Skin epidermis (tissue), 12 donors: ENCODE measurements at regions not wholly inside any gene's neighbourhood (a gene's known extent, or its start where the extent isn't known, plus 50 kb on each side); places are given as distances from the start of the nearest gene placed in this dataset.

Source experiments
- H3K27ac ChIP-seq, 21 experiments: fragments of 200-600 bp; sonication (generic) in 11 of 21; one replicate each; pipeline ENCODE4 v1.5.0; 2020; ENCODE audit warnings: mild to moderate bottlenecking in 3 of 21, inconsistent platforms in 2 of 21, moderate library complexity in 2 of 21
- H3K4me3 ChIP-seq, 7 experiments: fragments of 200-600 bp; sonication (generic) in 2 of 7; one replicate each; pipeline ENCODE4 v1.5.0; 2020; ENCODE audit warnings: inconsistent platforms in 2 of 7, mild to moderate bottlenecking in 2 of 7, moderate library complexity in 1 of 7

DNA sequence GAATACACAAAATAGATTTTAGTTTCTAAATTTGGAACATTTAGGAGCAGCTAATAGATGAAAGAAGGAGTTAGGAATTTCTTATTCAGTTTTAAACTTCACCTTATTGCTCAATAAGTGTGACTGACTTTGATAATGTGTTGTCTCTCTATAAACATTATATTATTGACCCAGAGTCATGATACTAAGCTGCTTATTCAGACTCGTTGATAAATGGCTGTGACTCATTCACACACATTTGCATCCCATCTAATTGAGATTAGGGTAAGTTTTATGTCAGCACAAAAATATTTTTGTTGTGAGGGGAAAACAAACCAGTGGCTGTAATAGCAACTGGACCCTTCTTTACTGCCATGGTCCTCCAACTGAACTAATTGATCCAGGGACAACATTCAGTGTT lies 137.6 kb downstream of the GOLIM4 start:
- H3K27ac ChIP-seq, result no peak overlapping the region
- H3K4me3 ChIP-seq, result no peak overlapping the region

DNA sequence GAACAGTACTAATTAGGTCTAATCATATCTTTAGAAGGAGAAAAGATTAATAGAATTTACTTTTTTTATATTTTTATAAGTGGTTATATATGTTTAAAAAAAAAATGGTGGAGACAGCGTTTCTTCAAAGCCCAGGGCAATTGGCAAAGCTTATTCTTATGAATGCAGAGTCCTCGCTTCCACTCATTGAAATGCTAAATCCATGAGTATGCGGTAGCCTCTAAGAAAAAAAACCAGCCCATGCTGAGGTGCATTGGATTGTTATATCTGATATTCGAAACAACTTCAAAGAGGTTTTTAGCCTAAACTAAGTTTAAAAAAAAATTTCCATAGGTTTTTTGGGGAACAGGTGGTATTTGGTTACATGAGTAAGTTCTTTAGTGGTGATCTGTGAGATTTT lies 142.8 kb downstream of the GOLIM4 start:
- H3K27ac ChIP-seq, result no peak overlapping the region
- H3K4me3 ChIP-seq, result no peak overlapping the region

DNA sequence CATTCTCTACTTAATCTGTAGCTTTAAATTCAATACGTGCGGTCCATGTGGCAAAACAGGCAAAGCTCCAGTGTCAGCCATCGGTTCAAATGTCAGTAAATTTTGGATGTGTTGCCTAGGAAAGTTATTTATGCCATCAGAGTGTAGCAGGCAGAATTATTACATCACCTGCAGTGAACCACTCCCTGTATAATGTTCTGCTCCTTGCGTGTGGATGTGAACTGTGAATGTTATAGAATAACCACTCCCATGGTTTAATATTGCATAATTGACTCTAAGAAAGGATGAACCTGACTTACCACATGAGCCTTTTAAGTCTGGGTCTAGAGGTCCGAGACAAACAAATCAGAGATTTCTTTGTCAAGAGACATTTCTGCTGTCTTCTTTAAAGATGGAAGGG lies 145.5 kb downstream of the GOLIM4 start:
- no peak overlapping the region for H3K4me3 ChIP-seq

DNA sequence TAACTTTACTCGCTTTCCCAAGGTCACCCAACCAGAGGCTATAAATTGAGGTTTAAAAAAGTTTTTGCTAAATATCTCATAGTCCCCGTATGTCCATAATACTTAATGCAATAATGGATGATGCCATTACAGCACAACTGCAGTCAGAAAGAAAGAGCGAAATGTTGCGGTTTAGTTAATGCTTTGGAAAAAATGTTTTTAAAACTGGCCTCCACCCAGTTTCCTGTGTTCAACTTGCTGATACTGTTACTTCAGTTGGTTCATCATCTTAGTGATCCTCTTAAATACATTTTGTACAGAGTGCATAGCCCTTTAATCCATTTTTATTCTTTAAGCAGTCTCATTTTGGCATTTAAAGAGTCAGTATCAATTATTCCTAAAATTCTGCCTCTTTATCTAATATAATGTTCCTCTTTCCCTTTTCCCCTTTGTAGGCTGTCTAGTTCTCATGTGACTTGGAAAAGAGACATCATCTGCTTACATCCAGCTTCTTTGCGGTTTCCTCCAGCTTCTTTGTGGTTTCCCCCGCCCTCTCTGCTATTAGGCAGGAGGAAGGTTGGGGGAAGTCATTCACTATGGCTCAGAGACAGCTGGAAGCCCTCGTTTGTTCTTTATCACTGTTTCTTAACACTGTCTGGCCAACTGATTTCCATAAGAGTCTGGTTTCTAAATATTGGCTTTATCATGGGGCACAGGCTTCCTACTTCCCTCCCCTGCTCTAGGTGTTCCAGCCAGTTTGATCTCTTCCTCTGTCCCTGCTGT lies 154.3 kb downstream of the GOLIM4 start:
- Histone ChIP-seq H3K4me3 (no peak overlapping the region), H3K27ac (peak overlapping the region in 6 of 21 experiments; percentile 19 to 71 (median 48))

More for the DNA sequence above, 145.5 kb downstream of the GOLIM4 start:
- H3K27ac ChIP-seq, result no peak overlapping the region

DNA sequence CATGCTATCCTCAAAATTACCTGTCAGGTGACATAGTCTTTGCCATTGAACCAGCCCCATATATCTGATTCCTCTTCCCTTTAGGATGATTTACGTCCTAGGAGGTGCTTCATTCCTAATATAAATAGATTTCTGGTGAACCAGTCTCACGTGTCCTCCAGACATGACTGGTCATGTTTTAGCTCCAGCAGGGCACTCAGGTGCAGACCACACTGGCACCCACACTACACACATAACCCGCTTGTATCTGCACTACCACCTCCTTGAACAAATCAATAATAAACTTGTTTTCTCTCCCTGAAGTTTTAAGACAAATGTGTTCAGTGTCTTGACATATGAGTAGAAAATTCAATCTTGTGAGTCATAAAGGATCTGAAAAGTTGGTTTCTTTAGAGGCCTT lies 155.5 kb downstream of the GOLIM4 start:
- Histone ChIP-seq H3K4me3 (no peak overlapping the region), H3K27ac (peak overlapping the region in 4 of 21 experiments; percentile 27 to 66 (median 28))

DNA sequence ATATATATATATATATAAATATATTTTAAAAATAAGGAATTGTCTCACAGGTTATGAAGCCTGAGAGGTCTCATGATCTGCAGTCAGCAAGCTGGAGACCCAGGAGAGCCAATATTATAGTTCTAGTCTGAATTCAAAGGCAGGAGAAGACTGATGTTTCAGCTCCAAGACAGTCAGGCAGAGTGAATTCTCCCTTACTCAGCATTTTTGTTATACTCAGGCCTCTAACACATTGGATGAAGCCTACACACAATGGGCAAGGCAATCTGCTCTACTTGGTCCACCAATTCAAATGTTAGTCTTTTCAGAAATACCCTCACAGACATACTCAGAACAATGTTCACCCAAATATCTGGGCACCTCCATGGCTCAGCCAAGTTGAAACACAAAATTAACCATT lies 157.2 kb downstream of the GOLIM4 start:
- Histone ChIP-seq H3K4me3 (no peak overlapping the region), H3K27ac (no peak overlapping the region)

DNA sequence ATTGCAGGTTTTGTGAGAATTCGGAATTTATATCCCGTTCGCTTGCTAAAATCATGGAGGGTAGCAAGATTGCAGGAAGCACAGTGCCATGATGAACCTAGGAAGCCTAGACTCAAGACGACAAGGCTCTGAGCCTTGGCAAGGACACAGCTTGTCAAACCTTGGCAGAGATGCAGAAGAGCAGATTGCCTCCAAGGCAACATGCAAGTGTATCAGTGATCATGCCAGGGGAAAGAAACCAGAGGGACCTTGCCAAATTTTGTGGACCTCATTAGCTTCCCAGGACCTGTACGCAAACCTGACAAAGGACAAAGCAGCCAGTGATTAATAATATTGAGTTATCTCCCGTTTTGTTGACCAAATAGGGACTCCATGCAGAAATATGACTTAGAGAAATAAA lies 159.7 kb downstream of the GOLIM4 start:
- Histone ChIP-seq H3K4me3 (no peak overlapping the region), H3K27ac (no peak overlapping the region)

DNA sequence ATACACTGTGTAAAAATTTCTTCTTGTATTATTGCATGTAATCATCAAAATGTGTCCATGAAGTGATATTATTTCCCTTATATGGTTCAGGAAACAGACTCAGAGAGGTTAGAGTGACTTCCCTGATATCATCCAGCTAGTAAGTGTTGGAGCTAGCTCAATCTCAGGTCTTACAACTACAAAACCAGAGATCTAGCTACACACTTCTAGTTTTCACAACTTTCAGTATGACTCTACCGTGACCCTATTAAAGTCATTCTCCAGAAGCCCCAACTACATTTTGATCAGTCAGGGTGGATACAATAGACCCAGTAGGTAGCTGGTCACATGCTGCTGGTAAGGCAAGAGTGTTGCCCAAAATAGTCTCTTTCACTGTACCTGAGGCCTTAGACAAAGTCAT lies 165.3 kb downstream of the GOLIM4 start:
- Histone ChIP-seq H3K27ac (no peak overlapping the region), H3K4me3 (no peak overlapping the region)

DNA sequence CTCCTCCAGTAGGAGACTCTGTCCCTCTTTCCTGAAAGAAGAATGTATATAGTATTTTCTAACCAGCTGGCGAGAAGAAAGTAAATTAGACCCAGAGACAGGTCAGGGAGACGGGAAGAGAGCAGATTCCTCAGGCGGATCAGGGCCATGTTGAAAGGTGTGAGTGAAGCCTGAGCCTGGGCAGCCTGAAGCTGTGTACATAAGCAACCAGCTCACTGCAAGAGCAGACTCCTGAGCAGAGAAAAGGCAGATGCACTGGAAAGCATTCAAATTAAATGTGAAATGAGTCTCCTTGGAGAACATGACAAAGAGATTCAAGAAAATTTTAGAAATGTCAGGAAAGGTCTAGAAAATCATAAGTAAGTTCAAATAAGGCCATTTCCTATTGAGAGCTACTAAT lies 165.8 kb downstream of the GOLIM4 start:
- H3K27ac ChIP-seq, result no peak overlapping the region
- H3K4me3 ChIP-seq, result no peak overlapping the region

DNA sequence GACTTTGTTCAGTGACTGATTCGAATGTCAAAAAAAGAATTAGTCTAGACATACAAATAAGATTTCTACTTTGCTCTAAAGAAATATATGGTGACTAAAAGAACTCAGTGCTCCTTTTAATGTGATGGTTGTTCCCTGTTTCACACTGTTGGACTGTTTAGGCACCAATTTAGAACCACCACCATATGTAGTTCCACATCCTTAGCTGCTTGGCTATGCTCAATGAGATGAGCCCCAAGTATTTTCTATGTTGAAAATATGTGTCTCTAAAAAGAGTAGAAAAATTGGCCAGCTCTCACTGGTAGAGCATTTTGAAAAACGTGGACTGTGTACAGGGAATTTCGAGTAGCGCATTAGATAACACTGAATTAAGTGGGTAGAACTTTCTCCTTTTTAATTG lies 167.3 kb downstream of the GOLIM4 start:
- no peak overlapping the region for H3K27ac ChIP-seq

DNA sequence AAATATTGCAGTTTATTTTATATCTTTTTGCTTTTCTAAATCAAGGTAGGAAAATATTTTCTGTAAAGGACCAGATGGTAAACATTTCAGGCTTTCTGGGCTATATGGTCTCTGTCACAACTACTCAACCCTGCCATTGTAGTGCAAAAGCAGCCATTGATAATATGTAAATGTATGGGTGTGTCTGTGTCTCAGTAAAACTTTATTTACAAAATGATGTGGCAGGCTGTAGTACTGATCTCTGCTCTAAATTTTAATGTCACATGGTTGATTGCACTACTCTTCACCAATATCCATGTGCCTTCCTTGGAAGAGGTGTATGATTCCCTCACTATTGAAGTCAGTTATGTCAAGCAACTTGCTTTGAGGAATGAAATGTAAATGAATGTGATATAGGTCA lies 175.0 kb downstream of the GOLIM4 start:
- Histone ChIP-seq H3K27ac (no peak overlapping the region), H3K4me3 (no peak overlapping the region)

More for the DNA sequence above, 167.3 kb downstream of the GOLIM4 start:
- no peak overlapping the region for H3K4me3 ChIP-seq

DNA sequence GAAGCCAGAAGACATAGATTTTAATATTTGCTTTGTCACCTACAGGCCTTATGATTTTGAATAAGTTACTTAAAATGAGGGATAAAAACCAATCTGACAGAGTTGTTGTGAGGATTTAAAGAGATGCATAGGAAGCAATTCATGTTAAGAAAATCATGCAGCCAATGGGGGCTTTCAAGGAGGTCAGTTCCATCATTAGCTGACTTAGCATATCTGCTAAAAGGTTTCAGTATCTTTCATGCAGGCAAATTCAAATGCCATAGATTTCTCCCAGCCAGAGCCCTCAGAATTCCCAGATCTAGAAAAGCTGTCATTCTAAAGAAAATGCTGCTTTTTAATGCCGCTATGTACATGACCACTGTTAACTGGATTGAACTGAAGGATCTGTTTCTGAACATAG lies 176.1 kb downstream of the GOLIM4 start:
- H3K27ac ChIP-seq, result no peak overlapping the region

DNA sequence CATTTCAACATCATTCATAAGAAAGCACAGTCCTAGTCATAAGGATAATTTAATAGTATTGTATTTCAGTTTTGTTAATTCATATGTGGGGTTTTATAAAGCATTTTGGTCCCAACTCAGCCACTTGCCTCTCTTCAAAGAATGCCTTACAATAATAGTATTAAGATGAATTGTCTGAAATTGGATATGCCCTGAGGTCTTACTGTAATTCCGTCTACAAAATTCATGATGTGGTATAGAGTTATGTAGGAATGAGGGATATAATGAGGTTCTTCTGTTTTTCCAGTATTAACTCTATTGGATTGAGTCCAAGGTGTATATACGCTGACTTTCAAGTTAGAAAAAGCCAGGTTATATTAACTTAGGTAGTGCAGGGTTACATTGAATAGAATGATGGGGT lies 177.0 kb downstream of the GOLIM4 start:
- Histone ChIP-seq H3K4me3 (no peak overlapping the region), H3K27ac (no peak overlapping the region)

More for the DNA sequence above, 176.1 kb downstream of the GOLIM4 start:
- no peak overlapping the region for H3K4me3 ChIP-seq

DNA sequence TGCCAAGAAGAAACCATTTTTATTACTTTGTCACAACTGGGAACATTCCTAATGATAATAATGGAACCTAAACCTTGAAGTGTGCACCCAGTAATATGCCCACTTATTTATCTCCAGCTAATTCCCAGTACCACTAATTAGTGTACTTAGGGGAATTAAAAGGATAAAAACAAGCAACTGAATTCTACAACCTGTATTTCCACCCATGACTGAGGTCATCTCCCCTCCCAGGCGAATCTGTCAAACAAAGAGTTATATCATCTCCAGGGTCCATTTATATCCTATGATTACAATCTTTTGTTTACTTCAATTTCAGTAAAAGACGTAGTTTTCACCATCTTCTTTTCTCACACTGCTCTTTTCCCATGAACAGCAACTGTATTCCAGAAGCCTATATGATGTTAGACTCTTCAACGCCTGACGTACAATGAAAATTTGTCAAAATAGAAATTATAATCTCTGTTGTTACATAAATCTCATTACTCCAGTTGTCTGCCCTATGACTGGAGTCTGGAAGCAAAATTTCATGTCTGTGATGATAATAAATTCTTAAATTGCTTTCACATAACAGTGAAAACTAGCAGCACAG lies 177.6 kb downstream of the GOLIM4 start:
- H3K27ac ChIP-seq, result no peak overlapping the region
- H3K4me3 ChIP-seq, result no peak overlapping the region

DNA sequence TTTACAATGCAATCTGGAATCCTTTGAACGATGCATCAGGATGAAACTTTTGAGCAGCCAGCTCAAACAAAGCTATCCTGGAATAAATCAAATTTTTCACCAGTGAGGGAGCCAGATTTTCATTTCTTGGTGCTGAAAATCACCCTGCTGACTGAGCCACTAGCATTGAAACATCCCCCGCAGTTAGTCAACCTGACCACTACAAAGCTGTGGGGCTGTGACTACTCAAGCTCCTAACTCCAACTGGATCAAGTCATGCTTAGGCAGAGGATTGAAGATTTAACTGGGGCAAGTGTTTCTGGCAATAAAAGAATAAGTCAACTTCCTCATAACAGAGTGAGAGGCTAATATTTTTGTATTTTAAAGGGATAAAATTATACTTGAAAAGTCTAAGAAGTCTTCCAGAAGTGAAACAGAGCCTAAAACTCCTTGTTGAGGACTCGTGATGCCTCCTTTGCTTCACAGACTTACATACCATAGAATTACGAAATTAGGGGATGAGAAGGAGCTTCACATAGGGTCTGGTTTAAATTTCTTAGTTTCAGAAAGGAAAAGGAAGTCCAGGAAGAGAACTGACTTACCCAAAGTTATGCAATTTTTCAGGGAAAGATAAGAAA lies 177.8 kb downstream of the SERPINI1 start:
- Histone ChIP-seq H3K27ac (peak overlapping the region in 3 of 21 experiments; percentile 31 to 45 (median 42)), H3K4me3 (no peak overlapping the region)

DNA sequence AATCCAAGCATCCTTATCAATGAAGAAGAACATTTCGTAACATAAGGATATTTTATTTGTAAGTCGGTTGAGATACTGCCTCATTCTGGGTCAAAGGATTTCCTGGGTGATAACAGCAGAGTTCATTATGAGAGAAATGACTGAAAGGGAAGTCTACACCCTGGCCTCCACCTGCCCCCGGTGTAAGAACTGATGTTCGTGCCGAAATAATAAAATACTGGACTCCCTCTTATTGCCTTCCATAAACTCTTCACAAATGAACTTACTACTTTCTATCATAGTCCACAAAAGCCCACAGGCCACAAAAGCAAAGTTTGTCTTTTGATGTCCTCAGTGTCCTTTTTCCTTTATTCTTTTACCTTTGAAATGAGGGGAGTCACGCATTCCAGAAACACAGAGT lies 174.4 kb downstream of the SERPINI1 start:
- Histone ChIP-seq H3K4me3 (no peak overlapping the region), H3K27ac (no peak overlapping the region)

DNA sequence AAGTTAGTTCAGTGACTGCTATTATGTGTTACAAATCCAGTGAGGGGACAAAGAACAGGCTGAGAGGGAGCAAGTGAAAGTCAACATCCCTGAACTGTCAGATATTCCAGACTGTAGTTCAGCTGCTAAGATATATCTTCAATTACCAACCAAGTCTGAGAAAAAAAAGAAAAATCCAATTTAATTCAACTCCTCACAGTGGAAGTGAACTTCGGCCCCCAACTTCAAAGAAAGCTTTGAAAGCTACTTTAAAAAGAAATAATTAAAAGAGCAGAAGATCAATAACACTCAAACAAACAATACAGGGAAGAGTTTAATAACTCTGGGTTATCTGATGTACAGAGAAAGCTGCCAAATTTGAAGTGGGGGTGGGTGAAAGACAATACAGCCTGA lies 174.0 kb downstream of the SERPINI1 start:
- no peak overlapping the region for H3K4me3 ChIP-seq

DNA sequence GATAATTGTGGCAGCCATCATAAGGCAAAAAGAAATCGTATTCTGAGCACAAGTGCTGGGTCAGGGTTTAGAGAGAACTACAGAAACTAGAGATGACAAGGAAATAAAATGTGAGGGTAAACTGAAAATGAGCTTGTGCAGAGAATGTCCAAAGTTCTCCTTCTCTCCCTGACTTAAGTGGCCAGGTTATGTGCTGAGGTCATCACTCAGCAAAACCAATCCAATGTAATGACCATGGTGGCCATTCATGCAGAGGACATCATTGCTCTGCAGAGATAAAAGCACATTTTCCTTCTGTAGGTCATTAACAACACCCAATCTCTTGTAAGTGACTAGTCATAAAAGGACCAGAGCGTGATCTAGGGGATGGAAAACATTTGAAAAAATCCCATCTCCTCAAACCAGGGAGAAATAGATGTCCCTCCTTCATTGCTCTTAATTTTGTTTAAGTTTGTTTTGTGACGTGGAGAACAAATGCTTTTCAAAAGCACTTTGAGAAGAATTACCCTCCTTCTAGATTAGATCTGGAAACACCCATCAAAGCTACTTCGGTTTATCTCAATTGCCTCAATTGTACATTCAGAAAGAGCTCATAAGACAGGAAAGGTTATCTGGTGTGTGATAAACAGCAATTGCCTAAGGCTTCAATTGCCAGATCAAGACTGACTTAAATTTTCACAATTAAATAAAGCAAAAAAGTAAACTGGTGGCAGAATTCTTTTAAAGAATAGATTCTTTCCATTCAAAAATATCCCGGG lies 173.4 kb downstream of the SERPINI1 start:
- H3K27ac ChIP-seq, result no peak overlapping the region
- H3K4me3 ChIP-seq, result no peak overlapping the region

More for the DNA sequence above, 174.0 kb downstream of the SERPINI1 start:
- H3K27ac ChIP-seq, result no peak overlapping the region

DNA sequence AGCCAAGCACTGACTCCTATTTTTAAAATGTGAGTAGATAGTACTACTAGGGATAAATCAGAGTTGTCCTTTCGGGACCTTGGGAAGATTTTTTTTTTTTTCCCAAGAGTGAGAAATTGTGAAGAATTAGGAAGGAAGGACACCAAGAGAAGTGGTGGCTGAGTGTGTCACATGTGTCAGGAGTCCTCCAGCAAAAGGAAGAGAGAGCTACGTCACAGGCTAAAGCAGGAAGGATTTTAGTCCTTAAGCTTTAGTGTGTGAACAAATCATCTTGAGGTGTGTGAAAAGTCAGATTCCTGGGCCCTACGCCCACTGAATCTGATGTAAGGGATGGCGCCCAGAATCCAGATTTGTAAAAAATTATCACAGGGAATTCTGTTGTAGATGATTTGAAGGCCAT lies 172.7 kb downstream of the SERPINI1 start:
- Histone ChIP-seq H3K27ac (no peak overlapping the region), H3K4me3 (no peak overlapping the region)

DNA sequence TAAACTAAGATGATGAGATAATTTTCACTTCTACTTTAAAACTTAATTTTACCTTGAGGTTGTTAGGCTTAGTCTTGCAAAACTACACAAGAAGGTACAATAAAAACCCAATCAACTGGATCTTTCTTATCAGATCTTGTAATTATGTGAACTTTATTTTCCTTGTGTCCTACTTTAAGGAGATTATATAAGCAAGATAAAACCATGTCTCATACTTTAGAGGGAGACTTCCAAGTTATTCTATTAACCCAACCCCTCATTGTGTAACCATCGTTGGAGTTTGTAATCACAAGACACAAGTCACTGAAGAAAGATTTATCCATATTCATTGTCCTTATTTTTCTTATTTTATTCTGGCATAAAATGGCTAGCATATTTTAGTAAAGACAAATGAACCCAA lies 165.6 kb downstream of the SERPINI1 start:
- Histone ChIP-seq H3K4me3 (no peak overlapping the region), H3K27ac (no peak overlapping the region)
